ENCODE measurements at regions not wholly inside any gene's neighbourhood (a gene's known extent, or its start where the extent isn't known, plus 50 kb on each side); places are given as distances from the start of the nearest gene placed in this dataset.
"Not testable (repeated sequence)": the region's sequence is repeated elsewhere in the genome, so short reads cannot be mapped to it uniquely, and the experiment has no call there.

GRCh38 chr4:31411565-31411964 is 691.4 kb downstream of the PCDH7 start:
- no peak for DNase-seq

- DNase-seq: no peak
These were observed 695.5 kb downstream of the PCDH7 start for GRCh38 chr4:31415629-31416028.

- no peak for DNase-seq
These were observed 696.3 kb downstream of the PCDH7 start for GRCh38 chr4:31416498-31416897.

- DNase-seq: no peak
These were observed 696.9 kb downstream of the PCDH7 start for GRCh38 chr4:31417040-31417439.

GRCh38 chr4:31422006-31422405 is 701.8 kb downstream of the PCDH7 start:
- no peak for DNase-seq

- DNase-seq: no peak
These were observed 707.5 kb downstream of the PCDH7 start for GRCh38 chr4:31427691-31428090.

- no peak for DNase-seq
These were observed 722.1 kb downstream of the PCDH7 start for GRCh38 chr4:31442236-31442635.

GRCh38 chr4:31445526-31445925 is 725.4 kb downstream of the PCDH7 start:
- no peak for DNase-seq

- DNase-seq: no peak
These were observed 735.4 kb downstream of the PCDH7 start for GRCh38 chr4:31455612-31456011.

- no peak for DNase-seq
These were observed 738.6 kb downstream of the PCDH7 start for GRCh38 chr4:31458813-31459212.

GRCh38 chr4:31461421-31461820 is 741.3 kb downstream of the PCDH7 start:
- no peak for DNase-seq

GRCh38 chr4:31467781-31468180 is 747.6 kb downstream of the PCDH7 start:
- DNase-seq: no peak

- no peak for DNase-seq
These were observed 754.1 kb downstream of the PCDH7 start for GRCh38 chr4:31474221-31474620.

- DNase-seq: no peak
These were observed 762.5 kb downstream of the PCDH7 start for GRCh38 chr4:31482691-31483090.

- not testable (repeated sequence) for DNase-seq
These were observed 779.0 kb downstream of the PCDH7 start for GRCh38 chr4:31499216-31499615.

GRCh38 chr4:31516520-31516919 is 796.4 kb downstream of the PCDH7 start:
- no peak for DNase-seq

- no peak for DNase-seq
These were observed 798.7 kb downstream of the PCDH7 start for GRCh38 chr4:31518796-31519250.

GRCh38 chr4:31530555-31530954 is 810.4 kb downstream of the PCDH7 start:
- DNase-seq: no peak

- no peak for DNase-seq
These were observed 818.7 kb downstream of the PCDH7 start for GRCh38 chr4:31538877-31539276.

- DNase-seq: no peak
These were observed 819.3 kb downstream of the PCDH7 start for GRCh38 chr4:31539284-31540069.

GRCh38 chr4:31545330-31545729 is 825.2 kb downstream of the PCDH7 start:
- DNase-seq: no peak

GRCh38 chr4:31545755-31546154 is 825.6 kb downstream of the PCDH7 start:
- DNase-seq: no peak

- no peak for DNase-seq
These were observed 827.9 kb downstream of the PCDH7 start for GRCh38 chr4:31548021-31548420.

- no peak for DNase-seq
These were observed 828.7 kb downstream of the PCDH7 start for GRCh38 chr4:31548823-31549222.

- no peak for DNase-seq
These were observed 829.1 kb downstream of the PCDH7 start for GRCh38 chr4:31549256-31549655.

All from CD4-positive, alpha-beta T cell treated with Interleukin-17A for 1 hour (primary cell).